ENCODE measurements at regions not wholly inside any gene's neighbourhood (a gene's known extent, or its start where the extent isn't known, plus 50 kb on each side); places are given as distances from the start of the nearest gene placed in this dataset.

DNA sequence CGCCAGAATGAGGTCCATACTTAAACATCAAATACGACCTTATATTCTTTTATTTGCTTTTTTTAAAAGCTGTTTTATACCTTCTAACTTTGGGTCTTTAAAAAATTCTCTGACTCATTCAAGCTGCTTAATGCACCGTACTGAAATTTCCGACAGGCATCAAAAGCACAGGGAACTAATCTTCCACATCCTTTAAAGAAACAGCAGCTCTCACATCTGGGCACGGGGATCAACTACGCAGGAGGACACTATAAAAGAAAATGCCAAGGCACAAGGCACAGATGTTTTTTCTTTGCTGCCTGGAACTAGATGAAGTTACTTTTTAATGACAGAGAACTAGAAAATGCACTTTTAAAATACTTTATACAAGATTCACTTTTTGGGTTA, 112.4 kb upstream of the ARG1 start:
- TF ChIP-seq, protein P1, sequence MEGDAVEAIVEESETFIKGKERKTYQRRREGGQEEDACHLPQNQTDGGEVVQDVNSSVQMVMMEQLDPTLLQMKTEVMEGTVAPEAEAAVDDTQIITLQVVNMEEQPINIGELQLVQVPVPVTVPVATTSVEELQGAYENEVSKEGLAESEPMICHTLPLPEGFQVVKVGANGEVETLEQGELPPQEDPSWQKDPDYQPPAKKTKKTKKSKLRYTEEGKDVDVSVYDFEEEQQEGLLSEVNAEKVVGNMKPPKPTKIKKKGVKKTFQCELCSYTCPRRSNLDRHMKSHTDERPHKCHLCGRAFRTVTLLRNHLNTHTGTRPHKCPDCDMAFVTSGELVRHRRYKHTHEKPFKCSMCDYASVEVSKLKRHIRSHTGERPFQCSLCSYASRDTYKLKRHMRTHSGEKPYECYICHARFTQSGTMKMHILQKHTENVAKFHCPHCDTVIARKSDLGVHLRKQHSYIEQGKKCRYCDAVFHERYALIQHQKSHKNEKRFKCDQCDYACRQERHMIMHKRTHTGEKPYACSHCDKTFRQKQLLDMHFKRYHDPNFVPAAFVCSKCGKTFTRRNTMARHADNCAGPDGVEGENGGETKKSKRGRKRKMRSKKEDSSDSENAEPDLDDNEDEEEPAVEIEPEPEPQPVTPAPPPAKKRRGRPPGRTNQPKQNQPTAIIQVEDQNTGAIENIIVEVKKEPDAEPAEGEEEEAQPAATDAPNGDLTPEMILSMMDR (IDR thresholded peaks at IDR 0.05) = no peak
- TF ChIP-seq POLR2A (IDR thresholded peaks at IDR 0.05) = no peak

Data from ovary (tissue), 3 donors.